HG03565 (cell line): ENCODE measurements at regions not wholly inside any gene's neighbourhood (a gene's known extent, or its start where the extent isn't known, plus 50 kb on each side); places are given as distances from the start of the nearest gene placed in this dataset.
A peak's percentile ranks its signal among the peaks of the same experiment; 100 is the strongest.

ENCODE experiments used
- ATAC-seq: cut with Tn5 transposase; IDR thresholded peaks from one replicate; pipeline ENCODE4 v1.9.1; 2021; ENCODE audit warnings: mild to moderate bottlenecking, moderate library complexity; ENCODE audit not compliant: unreplicated experiment

- no peak for ATAC-seq
Observed at GRCh38 chr5:125341436-125341835, 595.0 kb upstream of the ZNF608 start.

- no peak for ATAC-seq
Observed at GRCh38 chr5:125343015-125343414, 596.6 kb upstream of the ZNF608 start.

GRCh38 chr5:125346316-125346715 lies 599.9 kb upstream of the ZNF608 start:
- no peak for ATAC-seq

GRCh38 chr5:125348221-125348692 lies 601.8 kb upstream of the ZNF608 start:
- ATAC-seq: no peak

GRCh38 chr5:125348936-125349831 lies 602.7 kb upstream of the ZNF608 start:
- no peak for ATAC-seq

- no peak for ATAC-seq
Observed at GRCh38 chr5:125357660-125358059, 611.2 kb upstream of the ZNF608 start.

- ATAC-seq: no peak
Observed at GRCh38 chr5:125365747-125366146, 619.3 kb upstream of the ZNF608 start.

GRCh38 chr5:125367702-125368101 lies 621.3 kb upstream of the ZNF608 start:
- no peak for ATAC-seq

- no peak for ATAC-seq
Observed at GRCh38 chr5:125370461-125371205, 624.2 kb upstream of the ZNF608 start.

- no peak for ATAC-seq
Observed at GRCh38 chr5:125372694-125373631, 626.5 kb upstream of the ZNF608 start.

- ATAC-seq: peak; percentile 58
Observed at GRCh38 chr5:125375143-125375542, 628.7 kb upstream of the ZNF608 start.

GRCh38 chr5:125376059-125376641 lies 629.7 kb upstream of the ZNF608 start:
- ATAC-seq: no peak

- ATAC-seq: no peak
Observed at GRCh38 chr5:125377141-125377540, 630.7 kb upstream of the ZNF608 start.

- ATAC-seq: no peak
Observed at GRCh38 chr5:125381290-125381689, 634.9 kb upstream of the ZNF608 start.

GRCh38 chr5:125384071-125384470 lies 637.6 kb upstream of the ZNF608 start:
- ATAC-seq: no peak

GRCh38 chr5:125390326-125390725 lies 643.9 kb upstream of the ZNF608 start:
- no peak for ATAC-seq

- no peak for ATAC-seq
Observed at GRCh38 chr5:125393221-125393815, 646.9 kb upstream of the ZNF608 start.

GRCh38 chr5:125394661-125395280 lies 648.3 kb upstream of the ZNF608 start:
- ATAC-seq: no peak

- no peak for ATAC-seq
Observed at GRCh38 chr5:125396462-125396861, 650.0 kb upstream of the ZNF608 start.

GRCh38 chr5:125398466-125398865 lies 652.0 kb upstream of the ZNF608 start:
- no peak for ATAC-seq
